ENCODE measurements at regions not wholly inside any gene's neighbourhood (a gene's known extent, or its start where the extent isn't known, plus 50 kb on each side); places are given as distances from the start of the nearest gene placed in this dataset.

DNA sequence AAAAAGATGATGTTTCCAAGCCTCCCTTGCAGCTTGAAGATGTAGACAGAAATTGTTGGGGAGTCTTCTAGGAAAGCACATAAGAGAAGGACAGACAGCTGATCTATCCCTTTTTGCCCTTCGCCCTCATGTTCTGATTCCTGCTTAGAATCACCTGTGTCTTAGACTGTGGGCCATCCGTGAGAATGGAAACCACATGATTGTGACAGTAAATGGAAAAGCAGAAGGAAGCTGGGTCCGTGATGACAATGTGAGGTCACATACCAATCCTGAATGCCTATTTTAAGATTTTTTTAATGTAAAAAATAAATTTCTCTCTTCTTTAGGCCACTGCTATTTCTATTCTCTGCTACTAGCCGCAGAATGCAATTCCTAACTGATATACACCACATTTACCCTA is 67.7 kb upstream of the C1orf87 start:
- no peak for DNase-seq

DNA sequence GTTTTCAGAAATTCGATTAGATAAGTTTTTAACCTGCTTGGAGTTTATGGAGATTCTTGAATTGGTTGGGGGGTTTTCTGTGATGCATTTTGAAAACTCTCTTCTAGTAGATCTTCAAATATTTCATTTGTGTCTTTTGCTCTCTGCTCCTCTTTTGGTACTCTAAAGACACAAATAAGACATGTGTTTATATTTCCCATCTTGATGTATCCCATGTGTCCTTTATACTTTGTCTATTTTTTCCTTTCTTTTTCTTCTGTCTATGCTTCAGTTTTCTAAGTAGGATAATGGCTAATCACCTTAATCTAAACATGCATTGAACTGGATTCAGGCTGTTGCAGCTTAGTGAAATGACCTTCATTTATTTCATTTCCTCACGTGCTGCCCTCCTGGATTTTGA is 63.8 kb upstream of the C1orf87 start:
- DNase-seq: no peak

DNA sequence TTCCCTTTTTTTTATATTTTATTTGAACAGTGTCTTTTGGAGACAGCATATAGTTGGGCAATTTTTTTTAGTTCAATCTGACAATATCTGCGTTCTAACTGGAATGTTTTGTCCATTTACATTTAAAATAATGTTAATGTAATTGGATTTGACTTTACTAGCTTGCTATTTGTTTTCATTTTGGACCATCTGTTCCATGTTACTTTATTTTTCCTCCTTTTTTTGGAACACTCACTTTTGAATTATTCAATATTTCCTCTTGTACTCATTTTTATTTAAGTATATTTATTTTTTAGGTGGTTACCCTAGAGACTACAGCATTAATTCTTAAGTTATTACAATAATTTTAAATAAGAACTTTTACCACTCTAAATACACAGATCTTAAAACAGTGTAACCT is 62.8 kb upstream of the C1orf87 start:
- no peak for DNase-seq

DNA sequence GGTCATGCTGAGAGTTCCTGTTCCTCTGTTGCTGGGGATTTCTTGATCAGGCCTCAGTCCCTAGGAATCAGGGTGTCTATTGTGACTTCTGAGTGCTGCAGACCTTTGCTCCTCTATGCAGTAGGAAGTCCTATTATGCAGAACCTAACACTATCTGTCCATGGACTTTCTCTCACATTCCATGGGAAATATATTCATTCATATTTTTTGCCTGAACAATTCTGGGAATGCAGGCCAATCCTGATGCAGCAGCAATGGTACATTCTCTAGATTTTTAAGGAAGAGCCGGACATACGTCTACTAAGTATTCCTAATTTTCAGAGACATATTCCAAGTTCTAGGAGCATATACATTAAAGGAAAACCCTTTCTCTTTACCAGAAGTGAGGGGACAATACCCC is 61.1 kb upstream of the C1orf87 start:
- no peak for DNase-seq

DNA sequence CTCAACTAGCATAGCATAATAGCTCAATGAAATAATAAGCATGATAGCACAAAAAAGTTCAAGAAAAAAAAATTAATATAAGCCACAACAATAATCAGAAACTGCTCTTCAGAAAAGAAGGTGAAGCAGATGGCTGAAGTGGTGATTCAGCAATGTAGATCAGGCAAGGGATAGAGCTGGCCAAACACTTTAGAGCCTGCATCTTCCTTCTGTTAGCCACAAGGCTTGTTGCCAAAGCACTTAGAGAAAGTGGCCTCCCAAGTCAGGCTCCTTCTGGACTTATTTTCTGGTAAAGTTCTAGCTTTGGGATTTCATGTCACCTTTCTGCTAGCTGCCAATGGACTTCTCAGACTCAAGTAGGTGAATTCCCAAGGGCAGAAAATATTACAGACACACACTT is 60.3 kb upstream of the C1orf87 start:
- DNase-seq: no peak

DNA sequence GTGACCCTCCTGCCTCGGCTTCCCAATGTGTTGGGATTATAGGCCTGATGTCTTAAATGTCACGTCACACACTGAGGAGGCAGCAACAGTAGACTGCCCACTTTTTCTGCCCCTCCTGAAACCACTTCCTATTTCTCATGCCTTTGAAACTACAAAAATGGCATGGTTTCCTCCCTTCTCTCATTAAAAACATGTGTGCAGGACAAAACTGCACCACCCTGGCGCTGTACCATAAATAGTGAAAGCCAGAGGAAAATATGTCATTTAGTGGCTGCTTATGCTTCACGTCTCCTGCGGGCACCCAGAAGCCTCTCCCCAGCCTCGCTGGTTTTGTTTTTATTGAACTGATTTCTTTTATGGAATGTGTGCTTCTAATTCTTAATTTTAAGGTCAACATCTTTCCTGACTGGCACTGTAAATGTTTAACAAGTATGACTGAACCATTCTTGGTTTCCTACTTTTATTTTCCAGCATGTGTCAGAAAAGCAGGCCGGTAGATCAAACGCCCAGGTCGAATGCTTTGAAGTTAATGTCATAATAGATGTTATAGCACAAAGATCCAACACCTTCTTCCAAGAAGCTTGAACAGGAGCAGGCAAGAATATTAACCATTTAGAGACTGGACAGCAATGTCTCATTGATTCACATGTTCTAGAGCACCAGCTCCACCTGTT is 59.6 kb upstream of the C1orf87 start:
- DNase-seq: no peak

DNA sequence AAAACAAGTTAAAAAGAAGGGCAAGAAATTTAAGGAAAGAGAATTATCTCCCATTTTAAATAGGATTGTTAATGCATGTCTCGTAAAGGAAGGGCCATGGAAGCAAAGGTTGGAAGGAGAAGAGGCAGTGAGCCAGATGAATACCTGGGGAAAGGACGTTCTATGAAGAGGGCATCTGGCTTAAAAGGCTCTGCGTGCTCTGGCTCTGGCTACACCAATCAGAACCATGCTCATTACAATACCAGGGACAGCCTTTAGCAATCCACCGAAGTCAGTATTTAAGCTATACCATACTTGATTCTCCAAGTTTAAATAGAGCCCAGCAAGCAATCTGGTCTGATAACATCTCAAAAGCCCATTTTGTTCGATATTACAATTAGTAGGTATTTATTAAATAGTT is 58.5 kb upstream of the C1orf87 start:
- no peak for DNase-seq

DNA sequence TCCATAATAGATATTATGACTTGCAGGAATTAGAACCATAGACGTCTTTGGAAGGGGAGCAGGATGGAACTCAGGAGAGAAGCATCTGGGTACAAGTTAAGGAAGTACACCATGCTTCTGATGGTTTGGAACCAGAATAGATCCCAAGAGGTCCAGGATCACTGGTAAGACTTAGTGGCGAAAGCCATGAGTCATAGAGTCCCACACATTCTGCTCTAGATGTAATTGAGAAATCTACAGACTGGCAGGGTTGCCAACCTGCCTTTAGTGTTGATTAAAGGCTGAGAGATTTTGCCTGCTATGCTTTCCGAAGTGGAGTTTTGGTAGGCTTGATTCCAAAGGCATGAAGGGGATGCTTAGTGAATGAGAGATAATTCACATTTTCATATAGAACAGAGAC is 57.1 kb upstream of the C1orf87 start:
- DNase-seq: no peak

DNA sequence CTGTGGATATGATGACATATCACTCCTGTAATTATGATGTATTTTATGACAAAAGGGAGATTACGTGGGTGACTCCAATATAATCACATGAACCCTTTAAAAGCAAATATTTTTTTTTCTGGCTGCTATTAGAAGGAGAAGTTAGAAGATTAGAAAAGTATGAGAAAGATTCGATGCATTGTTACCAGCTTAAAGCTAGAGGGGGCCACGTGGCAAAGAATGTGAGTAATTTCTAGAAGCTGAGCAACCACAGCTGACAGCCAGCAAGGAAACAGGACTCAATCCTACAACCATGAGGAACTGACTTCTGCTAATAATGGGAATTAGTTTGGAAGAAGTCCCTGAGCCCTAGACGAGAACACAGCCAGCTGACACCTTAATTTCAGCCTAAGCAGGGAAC is 56.3 kb upstream of the C1orf87 start:
- no peak for DNase-seq

DNA sequence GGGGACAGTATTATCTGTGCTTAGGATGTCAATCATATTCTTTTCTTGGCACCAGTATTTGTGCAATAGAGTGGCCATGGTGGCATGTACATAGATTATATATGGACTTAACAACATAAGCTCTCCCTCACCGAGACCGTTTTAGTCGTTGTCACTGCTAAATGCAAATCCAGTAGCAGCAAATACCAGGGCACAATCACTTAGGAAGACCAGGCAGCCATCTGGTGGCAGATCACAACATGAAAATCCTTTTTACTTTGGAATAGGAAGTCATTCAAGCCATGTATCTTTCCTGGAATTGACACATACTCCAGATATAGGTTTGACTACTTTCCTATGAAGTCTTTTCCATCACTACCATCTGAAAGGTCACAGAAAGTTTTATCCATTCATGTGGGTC is 53.2 kb upstream of the C1orf87 start:
- DNase-seq: peak in 1 of 51 donors; percentile 1
